Vagina (tissue), 2 donors: ENCODE measurements at regions not wholly inside any gene's neighbourhood (a gene's known extent, or its start where the extent isn't known, plus 50 kb on each side); places are given as distances from the start of the nearest gene placed in this dataset.

Source experiments
- POLR2A ChIP-seq, 2 donors: fragments of 450-650 bp; IDR thresholded peaks; one replicate each; pipeline ENCODE4 v1.6.1; 2017; ENCODE audit warnings: antibody characterized with exemption in 2 of 2, mild to moderate bottlenecking in 2 of 2, moderate library complexity in 2 of 2
- TF ChIP-seq, protein P1 (sequence below), 3 experiments: fragments of 450-650 bp in 2 of 3; fragments of 200-600 bp in 1 of 3; sonication (generic) in 1 of 3; IDR thresholded peaks; one replicate each; pipeline ENCODE4 v1.5.1; 2017 to 2019; ENCODE audit warnings: antibody characterized with exemption in 3 of 3, mild to moderate bottlenecking in 2 of 3, moderate library complexity in 2 of 3

DNA sequence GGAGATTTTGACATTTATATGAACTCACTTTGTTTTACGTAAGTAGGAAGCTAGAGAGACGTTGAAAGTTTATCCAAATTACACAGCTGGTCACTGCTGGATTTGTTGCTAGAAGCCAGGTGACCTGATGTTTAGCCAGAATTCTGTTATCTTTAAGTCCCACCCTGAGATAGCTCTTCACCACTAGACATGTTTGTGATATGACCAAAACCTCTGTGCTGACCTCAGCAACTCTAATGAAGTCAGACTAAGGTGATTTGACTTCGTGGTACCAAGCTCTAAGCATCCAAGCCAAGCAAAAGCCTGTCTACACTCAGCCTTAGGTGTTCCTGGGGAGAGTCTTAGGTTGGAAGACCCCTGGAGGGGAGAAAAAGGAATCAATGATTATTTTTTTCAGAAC is 102.4 kb downstream of the ARRDC4 start:
- TF ChIP-seq POLR2A (IDR thresholded peaks at IDR 0.05): no peak
- TF ChIP-seq, protein P1, sequence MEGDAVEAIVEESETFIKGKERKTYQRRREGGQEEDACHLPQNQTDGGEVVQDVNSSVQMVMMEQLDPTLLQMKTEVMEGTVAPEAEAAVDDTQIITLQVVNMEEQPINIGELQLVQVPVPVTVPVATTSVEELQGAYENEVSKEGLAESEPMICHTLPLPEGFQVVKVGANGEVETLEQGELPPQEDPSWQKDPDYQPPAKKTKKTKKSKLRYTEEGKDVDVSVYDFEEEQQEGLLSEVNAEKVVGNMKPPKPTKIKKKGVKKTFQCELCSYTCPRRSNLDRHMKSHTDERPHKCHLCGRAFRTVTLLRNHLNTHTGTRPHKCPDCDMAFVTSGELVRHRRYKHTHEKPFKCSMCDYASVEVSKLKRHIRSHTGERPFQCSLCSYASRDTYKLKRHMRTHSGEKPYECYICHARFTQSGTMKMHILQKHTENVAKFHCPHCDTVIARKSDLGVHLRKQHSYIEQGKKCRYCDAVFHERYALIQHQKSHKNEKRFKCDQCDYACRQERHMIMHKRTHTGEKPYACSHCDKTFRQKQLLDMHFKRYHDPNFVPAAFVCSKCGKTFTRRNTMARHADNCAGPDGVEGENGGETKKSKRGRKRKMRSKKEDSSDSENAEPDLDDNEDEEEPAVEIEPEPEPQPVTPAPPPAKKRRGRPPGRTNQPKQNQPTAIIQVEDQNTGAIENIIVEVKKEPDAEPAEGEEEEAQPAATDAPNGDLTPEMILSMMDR (IDR thresholded peaks at IDR 0.05): no peak
